Left forelimb (tissue), 1 donor: ENCODE measurements at regions not wholly inside any gene's neighbourhood (a gene's known extent, or its start where the extent isn't known, plus 50 kb on each side); places are given as distances from the start of the nearest gene placed in this dataset.

Source experiments
- DNase-seq: peaks from one replicate; pipeline ENCODE4 v3.0.0-alpha.2; 2018; ENCODE audit warnings: low spot score

- peak; percentile 73 for DNase-seq
Observed at GRCh38 chr5:67267512-67268216, 71.1 kb upstream of the CD180 start.

GRCh38 chr5:67266654-67267350, 70.2 kb upstream of the CD180 start:
- no peak for DNase-seq

GRCh38 chr5:67265951-67266350, 69.4 kb upstream of the CD180 start:
- no peak for DNase-seq

- DNase-seq = no peak
Observed at GRCh38 chr5:67263656-67264408, 67.2 kb upstream of the CD180 start.

GRCh38 chr5:67262956-67263355, 66.4 kb upstream of the CD180 start:
- no peak for DNase-seq

- DNase-seq = no peak
Observed at GRCh38 chr5:67262206-67262605, 65.6 kb upstream of the CD180 start.

- no peak for DNase-seq
Observed at GRCh38 chr5:67259548-67260215, 63.1 kb upstream of the CD180 start.

GRCh38 chr5:67257500-67257899, 60.9 kb upstream of the CD180 start:
- no peak for DNase-seq

GRCh38 chr5:67257077-67257476, 60.5 kb upstream of the CD180 start:
- no peak for DNase-seq

- DNase-seq = no peak
Observed at GRCh38 chr5:67255881-67256280, 59.3 kb upstream of the CD180 start.

- DNase-seq = no peak
Observed at GRCh38 chr5:67253911-67254310, 57.3 kb upstream of the CD180 start.

GRCh38 chr5:67249590-67249895, 52.9 kb upstream of the CD180 start:
- no peak for DNase-seq

GRCh38 chr5:67248703-67249589, 52.3 kb upstream of the CD180 start:
- DNase-seq = no peak

GRCh38 chr5:67246546-67247268, 50.1 kb upstream of the CD180 start:
- DNase-seq = no peak
